Stimulated activated naive CD8-positive, alpha-beta T cell treated with anti-CD3 and anti-CD28 coated beads, Interleukin-15, amount 100 ng/mL, for 72 hours (primary cell): ENCODE measurements at regions not wholly inside any gene's neighbourhood (a gene's known extent, or its start where the extent isn't known, plus 50 kb on each side); places are given as distances from the start of the nearest gene placed in this dataset.

Experiments
- ATAC-seq: fragments of 150-1000 bp; cut with Tn5 transposase; 2 replicates; pipeline ENCODE4 v1.10.0; 2021; ENCODE audit warnings: mild to moderate bottlenecking, moderate library complexity
- DNase-seq, 2 donors: peaks; one replicate each; pipeline ENCODE4 v3.0.0; 2021 to 2022
- H3K27ac Mint-ChIP-seq, 2 donors: one replicate each; pipeline ENCODE4 v1.8.0; 2022; ENCODE audit warnings: mild to moderate bottlenecking in 2 of 2, mixed read lengths in 2 of 2, moderate library complexity in 2 of 2
- H3K27me3 Mint-ChIP-seq: one replicate; pipeline ENCODE4 v1.8.0; 2022; ENCODE audit warnings: mixed read lengths
- H3K4me1 Mint-ChIP-seq: one replicate; pipeline ENCODE4 v1.8.0; 2022; ENCODE audit warnings: mild to moderate bottlenecking, mixed read lengths
- H3K4me3 Mint-ChIP-seq, 2 donors: one replicate each; pipeline ENCODE4 v1.8.0; 2022; ENCODE audit warnings: mild to moderate bottlenecking in 2 of 2, mixed read lengths in 2 of 2, moderate library complexity in 1 of 2
- H3K9me3 Mint-ChIP-seq, 2 donors: one replicate each; pipeline ENCODE4 v1.8.0; 2022; ENCODE audit warnings: mixed read lengths in 2 of 2

DNA sequence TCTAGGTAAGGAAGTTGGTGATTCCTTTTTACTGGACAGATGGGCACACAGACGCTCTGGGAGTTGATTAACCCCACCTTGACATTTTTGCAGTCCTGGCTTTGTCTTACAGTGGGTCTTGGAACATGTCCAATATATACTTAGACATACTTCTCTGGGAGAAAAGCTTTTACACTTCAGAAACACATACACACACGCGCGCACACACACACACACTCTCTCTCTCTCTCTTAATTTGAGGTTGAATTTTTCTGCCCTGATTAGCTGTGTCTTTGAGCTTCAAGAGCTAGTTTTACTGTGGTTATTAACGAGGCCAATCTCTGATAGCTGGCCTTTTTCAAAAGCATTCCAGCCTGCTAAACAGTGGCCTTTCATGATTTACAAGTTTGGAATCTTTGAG is 215.0 kb downstream of the MYCN start:
- no peak overlapping the region for H3K27ac Mint-ChIP-seq
- H3K4me1 Mint-ChIP-seq = no peaks in the 10 kb centered on the region
- ATAC-seq (no peak), DNase-seq (no peak)
- H3K27me3 Mint-ChIP-seq = peaks cover 21% of the 10 kb centered on the region
- H3K4me3 Mint-ChIP-seq = no peak overlapping the region
- no peaks in the 10 kb centered on the region for H3K9me3 Mint-ChIP-seq

DNA sequence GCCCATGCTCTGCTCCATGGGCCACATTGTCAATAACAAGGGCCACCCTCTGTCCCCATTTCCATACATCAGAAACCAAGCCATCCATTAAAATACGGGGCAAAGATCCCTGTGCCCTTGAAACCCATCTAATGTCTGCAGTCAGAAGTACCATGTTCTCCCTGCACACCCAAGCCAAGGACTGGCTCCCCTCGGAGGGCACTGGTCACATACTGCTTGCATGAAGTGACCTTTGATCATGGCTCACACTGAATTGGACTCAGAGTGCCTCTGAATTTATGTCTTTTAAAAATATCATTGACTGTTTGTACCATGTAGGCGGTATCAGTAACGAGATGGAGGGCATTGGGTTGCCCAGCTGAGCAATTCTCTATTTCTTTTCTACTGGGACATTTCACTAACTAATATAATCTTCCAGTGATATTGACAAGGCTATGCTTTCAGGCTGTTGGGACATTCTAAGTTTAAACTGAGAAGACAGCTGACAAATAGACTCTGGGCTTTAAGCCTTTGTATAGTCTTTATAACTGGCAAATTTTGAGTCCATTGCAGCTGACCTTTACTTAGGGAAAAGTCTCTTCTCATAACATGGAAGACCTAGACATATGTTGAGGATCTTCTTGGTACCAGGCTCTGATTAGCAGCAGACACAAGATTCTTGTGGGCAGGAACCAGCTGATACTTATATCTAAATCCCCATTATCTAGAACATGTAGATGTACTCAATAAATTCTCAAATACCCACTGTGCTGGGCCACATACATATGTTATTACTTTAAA is 214.3 kb downstream of the MYCN start:
- ATAC-seq = no peak
- Mint-ChIP-seq H3K27me3 (peaks cover 21% of the 10 kb centered on the region), H3K9me3 (no peaks in the 10 kb centered on the region), H3K27ac (no peak overlapping the region), H3K4me1 (no peaks in the 10 kb centered on the region), H3K4me3 (no peak overlapping the region)
- DNase-seq = no peak

DNA sequence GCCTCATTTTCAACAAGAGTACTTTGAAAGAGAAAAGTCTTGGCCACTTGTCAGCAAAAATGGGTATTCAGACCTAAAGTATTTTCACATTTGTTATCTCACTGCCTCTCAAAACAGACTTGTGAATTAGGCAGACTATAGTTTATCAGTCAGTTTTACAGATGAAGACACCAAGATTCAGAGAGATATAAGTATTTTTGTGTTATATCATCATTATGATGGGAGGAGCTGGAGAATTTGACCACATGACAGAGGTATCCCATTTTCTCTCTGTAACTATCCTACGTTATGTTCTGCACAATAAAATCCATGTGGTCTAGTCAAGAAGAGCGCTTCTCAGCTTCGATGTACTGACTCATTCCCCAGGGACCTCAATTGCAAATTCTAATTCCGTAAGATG is 213.7 kb downstream of the MYCN start:
- H3K27ac Mint-ChIP-seq = no peak overlapping the region
- H3K4me3 Mint-ChIP-seq = no peak overlapping the region
- ATAC-seq = no peak
- peaks cover 21% of the 10 kb centered on the region for H3K27me3 Mint-ChIP-seq
- H3K4me1 Mint-ChIP-seq = no peaks in the 10 kb centered on the region
- DNase-seq = no peak
- peaks cover 3 to 4% of the 10 kb centered on the region in 2 donors for H3K9me3 Mint-ChIP-seq

DNA sequence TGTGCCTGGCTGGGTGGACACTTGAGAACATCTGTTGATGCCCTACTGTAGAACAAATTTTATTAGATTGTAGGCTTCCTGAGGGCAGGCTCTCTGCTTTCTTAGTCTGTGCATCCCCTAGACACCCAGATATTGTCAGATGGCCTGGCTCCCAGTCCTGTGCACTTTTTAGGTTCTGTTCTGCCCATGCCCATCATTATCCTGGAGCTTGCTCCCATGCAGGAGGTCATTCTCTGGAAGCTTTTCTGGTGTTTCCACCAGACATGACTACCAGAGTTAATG is 213.3 kb downstream of the MYCN start:
- H3K9me3 Mint-ChIP-seq = peaks cover 4 to 7% of the 10 kb centered on the region in 2 donors
- no peak overlapping the region for H3K4me3 Mint-ChIP-seq
- H3K27ac Mint-ChIP-seq = no peak overlapping the region
- DNase-seq (no peak), ATAC-seq (no peak)
- peaks cover 17% of the 10 kb centered on the region for H3K27me3 Mint-ChIP-seq
- no peaks in the 10 kb centered on the region for H3K4me1 Mint-ChIP-seq

- Mint-ChIP-seq H3K9me3 (peaks cover 4 to 7% of the 10 kb centered on the region in 2 donors), H3K27ac (no peak overlapping the region), H3K4me1 (no peaks in the 10 kb centered on the region), H3K27me3 (peaks cover 12% of the 10 kb centered on the region), H3K4me3 (no peak overlapping the region)
- no peak for ATAC-seq
- DNase-seq = no peak
Measured at GRCh38 chr2:16152928-16153753, 212.8 kb downstream of the MYCN start.

- DNase-seq = no peak
- H3K4me3 Mint-ChIP-seq = no peak overlapping the region
- ATAC-seq = no peak
- peaks cover 10% of the 10 kb centered on the region for H3K27me3 Mint-ChIP-seq
- no peaks in the 10 kb centered on the region for H3K4me1 Mint-ChIP-seq
- no peak overlapping the region for H3K27ac Mint-ChIP-seq
- H3K9me3 Mint-ChIP-seq = peaks cover 4 to 7% of the 10 kb centered on the region in 2 donors
Measured at GRCh38 chr2:16152071-16152927, 211.9 kb downstream of the MYCN start.

DNA sequence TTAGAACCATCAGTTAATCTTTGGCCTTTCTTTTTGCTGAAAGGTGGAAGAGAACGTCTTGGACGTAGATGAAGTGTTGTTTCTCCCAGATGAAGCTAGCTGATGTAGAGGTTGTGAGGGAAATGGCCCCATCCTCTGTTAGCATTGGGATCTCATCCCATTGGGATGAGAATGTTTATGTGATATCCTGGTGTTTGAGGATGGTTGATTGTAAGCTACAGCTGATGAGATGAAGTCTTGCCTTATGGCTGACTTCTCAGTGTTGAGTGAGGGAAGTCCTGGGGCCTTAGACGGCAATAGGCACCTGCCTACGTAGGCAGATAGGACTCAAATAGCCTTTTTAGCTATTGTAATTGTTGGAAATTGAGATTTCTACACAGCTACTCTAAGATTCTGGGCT is 211.3 kb downstream of the MYCN start:
- Mint-ChIP-seq H3K9me3 (peaks cover 4 to 7% of the 10 kb centered on the region in 2 donors), H3K27ac (no peak overlapping the region), H3K4me3 (no peak overlapping the region), H3K4me1 (no peaks in the 10 kb centered on the region), H3K27me3 (peaks cover 10% of the 10 kb centered on the region)
- ATAC-seq (no peak), DNase-seq (no peak)

- Mint-ChIP-seq H3K4me3 (no peak overlapping the region), H3K27me3 (peaks cover 10% of the 10 kb centered on the region), H3K27ac (no peak overlapping the region), H3K4me1 (no peaks in the 10 kb centered on the region), H3K9me3 (peaks cover 4 to 7% of the 10 kb centered on the region in 2 donors)
- ATAC-seq (no peak), DNase-seq (no peak)
Measured at GRCh38 chr2:16151281-16151570, 210.9 kb downstream of the MYCN start.

GRCh38 chr2:16150456-16151280 is 210.3 kb downstream of the MYCN start:
- H3K4me1 Mint-ChIP-seq = no peaks in the 10 kb centered on the region
- H3K27ac Mint-ChIP-seq = no peak overlapping the region
- peaks cover 10% of the 10 kb centered on the region for H3K27me3 Mint-ChIP-seq
- no peak for ATAC-seq
- no peak for DNase-seq
- H3K9me3 Mint-ChIP-seq = peaks cover 4 to 7% of the 10 kb centered on the region in 2 donors
- H3K4me3 Mint-ChIP-seq = no peak overlapping the region

- ATAC-seq (peak; percentile 59), DNase-seq (no peak)
- Mint-ChIP-seq H3K27me3 (peaks cover 10% of the 10 kb centered on the region), H3K4me3 (no peak overlapping the region), H3K27ac (no peak overlapping the region), H3K9me3 (peaks cover 4 to 7% of the 10 kb centered on the region in 2 donors), H3K4me1 (no peaks in the 10 kb centered on the region)
Measured at GRCh38 chr2:16149349-16150243, 209.2 kb downstream of the MYCN start.

DNA sequence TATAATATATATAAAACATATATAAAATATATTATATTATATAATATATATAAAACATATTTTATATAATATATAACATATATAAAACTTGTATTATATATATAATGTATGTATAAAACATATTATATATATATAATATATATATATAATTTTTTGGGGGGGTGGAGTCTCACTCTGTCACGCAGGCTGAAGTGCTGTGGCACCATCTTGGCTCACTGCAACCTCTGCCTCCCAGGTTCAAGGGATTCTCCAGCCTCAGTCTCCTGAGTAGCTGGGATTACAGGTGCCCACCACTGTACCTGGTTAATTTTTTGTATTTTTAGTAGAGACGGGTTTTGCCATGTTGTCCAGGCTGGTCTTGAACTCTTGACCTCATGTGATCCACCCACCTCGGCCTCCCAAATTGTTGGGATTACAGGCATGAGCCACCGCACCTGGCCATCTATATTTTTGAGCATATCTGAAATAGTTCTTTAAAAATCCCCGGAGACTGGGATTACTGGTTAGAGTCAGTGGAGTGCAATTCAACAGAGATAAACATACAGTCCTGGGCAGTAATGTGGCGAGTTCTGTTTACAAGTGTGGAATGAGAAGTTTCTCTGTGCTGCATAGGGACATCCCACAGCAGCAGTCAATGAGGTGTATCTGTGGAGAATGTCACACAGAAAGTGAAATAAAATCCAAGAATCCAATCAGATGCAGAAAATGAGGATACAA is 208.4 kb downstream of the MYCN start:
- peak in 1 of 2 donors; percentile 11 for DNase-seq
- no peaks in the 10 kb centered on the region for H3K4me1 Mint-ChIP-seq
- H3K4me3 Mint-ChIP-seq = no peak overlapping the region
- peak; percentile 89 for ATAC-seq
- no peak overlapping the region for H3K27ac Mint-ChIP-seq
- peaks cover 4 to 7% of the 10 kb centered on the region in 2 donors for H3K9me3 Mint-ChIP-seq
- peaks cover 10% of the 10 kb centered on the region for H3K27me3 Mint-ChIP-seq

GRCh38 chr2:16142383-16143361 is 202.3 kb downstream of the MYCN start:
- Mint-ChIP-seq H3K9me3 (no peaks in the 10 kb centered on the region), H3K4me1 (no peaks in the 10 kb centered on the region), H3K4me3 (no peak overlapping the region), H3K27ac (peak overlapping the region in 1 of 2 donors; percentile 45), H3K27me3 (no peaks in the 10 kb centered on the region)
- DNase-seq = peak in 1 of 2 donors; percentile 28
- ATAC-seq = peak; percentile 93

DNA sequence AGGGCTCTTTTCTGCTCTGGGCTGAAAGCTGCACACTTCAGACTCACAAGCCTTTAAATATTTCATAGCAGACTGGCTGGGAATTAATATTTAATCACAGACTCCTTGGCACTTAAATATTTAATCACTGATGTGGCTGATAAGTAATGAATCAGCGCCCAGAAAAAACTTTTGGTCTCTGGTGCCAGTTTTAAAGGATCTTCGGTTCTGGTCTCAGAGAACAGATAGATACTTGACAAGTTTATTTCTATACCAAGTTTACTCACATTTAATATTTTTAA is 201.2 kb downstream of the MYCN start:
- Mint-ChIP-seq H3K4me3 (no peak overlapping the region), H3K9me3 (peaks cover 0 to 2% of the 10 kb centered on the region in 2 donors), H3K4me1 (no peaks in the 10 kb centered on the region), H3K27me3 (no peaks in the 10 kb centered on the region), H3K27ac (no peak overlapping the region)
- no peak for ATAC-seq
- DNase-seq = no peak
